Mesendoderm (in vitro differentiated cells): ENCODE measurements at regions not wholly inside any gene's neighbourhood (a gene's known extent, or its start where the extent isn't known, plus 50 kb on each side); places are given as distances from the start of the nearest gene placed in this dataset.
"Not testable (repeated sequence)": the region's sequence is repeated elsewhere in the genome, so short reads cannot be mapped to it uniquely, and the experiment has no call there.

Experiments
- DNase-seq: peaks from one replicate; pipeline ENCODE4 v3.0.0; 2013
- H2AK5ac ChIP-seq: 2 replicates; pipeline ENCODE4 v1.6.1; 2013; ENCODE audit warnings: low read length, inconsistent platforms
- H2BK120ac ChIP-seq: 2 replicates; pipeline ENCODE4 v1.6.1; 2013; ENCODE audit warnings: low read depth, mild to moderate bottlenecking, low read length, moderate library complexity, mixed read lengths
- H2BK15ac ChIP-seq: replicated peaks from 2 replicates; pipeline ENCODE4 v1.6.1; 2013; ENCODE audit warnings: low read depth, mild to moderate bottlenecking, moderate library complexity
- H2BK5ac ChIP-seq: 2 replicates; pipeline ENCODE4 v1.6.1; 2013; ENCODE audit warnings: low read length, inconsistent platforms
- H3K18ac ChIP-seq: 2 replicates; pipeline ENCODE4 v1.6.1; 2013; ENCODE audit warnings: mild to moderate bottlenecking, low read length, mixed read lengths
- H3K23ac ChIP-seq: one replicate; pipeline ENCODE4 v1.6.1; 2013; ENCODE audit warnings: low read length
- H3K27ac ChIP-seq: 2 replicates; pipeline ENCODE4 v1.5.1; 2013; ENCODE audit warnings: low read depth, mild to moderate bottlenecking, inconsistent platforms, low read length, moderate library complexity
- H3K27me3 ChIP-seq: 2 replicates; pipeline ENCODE4 v1.6.1; 2013; ENCODE audit warnings: low read length, control low read depth, mild to moderate bottlenecking, inconsistent platforms; ENCODE audit not compliant: insufficient read depth, poor library complexity
- H3K36me3 ChIP-seq: 2 replicates; pipeline ENCODE4 v1.6.1; 2013; ENCODE audit warnings: low read length, inconsistent platforms; ENCODE audit not compliant: control insufficient read depth, insufficient read depth
- H3K4ac ChIP-seq: one replicate; pipeline ENCODE4 v1.6.1; 2013; ENCODE audit warnings: low read depth, mild to moderate bottlenecking, low read length, moderate library complexity
- H3K4me1 ChIP-seq: 2 replicates; pipeline ENCODE4 v1.6.1; 2013; ENCODE audit warnings: low read depth, low read length, inconsistent platforms; ENCODE audit not compliant: control insufficient read depth
- H3K4me2 ChIP-seq: 2 replicates; pipeline ENCODE4 v1.6.1; 2013; ENCODE audit warnings: low read length
- H3K4me3 ChIP-seq: 2 replicates; pipeline ENCODE4 v1.5.1; 2013; ENCODE audit warnings: mild to moderate bottlenecking, low read length
- H3K56ac ChIP-seq: one replicate; pipeline ENCODE4 v1.6.1; 2013; ENCODE audit warnings: low read length
- H3K79me1 ChIP-seq: 2 replicates; pipeline ENCODE4 v1.6.1; 2013; ENCODE audit warnings: low read length, inconsistent platforms
- H3K79me2 ChIP-seq: 2 replicates; pipeline ENCODE4 v1.6.1; 2013; ENCODE audit warnings: mild to moderate bottlenecking, low read length; ENCODE audit not compliant: control insufficient read depth, insufficient read depth
- H3K9ac ChIP-seq: 2 replicates; pipeline ENCODE4 v1.6.1; 2013; ENCODE audit warnings: low read length, inconsistent platforms
- H4K5ac ChIP-seq: one replicate; pipeline ENCODE4 v1.6.1; 2013; ENCODE audit warnings: low read length
- H4K8ac ChIP-seq: one replicate; pipeline ENCODE4 v1.6.1; 2013; ENCODE audit warnings: low read depth, mild to moderate bottlenecking, control low read depth, low read length, moderate library complexity
- WGBS: extraction: QIAGEN DNeasy Blood & Tissue Kit; methylation state at CpG from one replicate; pipeline ENCODE4 v1.1.7; 2013; ENCODE audit warnings: low lambda C conversion rate, missing lambda C conversion rate; ENCODE audit not compliant: insufficient coverage; ENCODE audit errors: extremely low coverage; 5-methylcytosine and 5-hydroxymethylcytosine counted together

DNA sequence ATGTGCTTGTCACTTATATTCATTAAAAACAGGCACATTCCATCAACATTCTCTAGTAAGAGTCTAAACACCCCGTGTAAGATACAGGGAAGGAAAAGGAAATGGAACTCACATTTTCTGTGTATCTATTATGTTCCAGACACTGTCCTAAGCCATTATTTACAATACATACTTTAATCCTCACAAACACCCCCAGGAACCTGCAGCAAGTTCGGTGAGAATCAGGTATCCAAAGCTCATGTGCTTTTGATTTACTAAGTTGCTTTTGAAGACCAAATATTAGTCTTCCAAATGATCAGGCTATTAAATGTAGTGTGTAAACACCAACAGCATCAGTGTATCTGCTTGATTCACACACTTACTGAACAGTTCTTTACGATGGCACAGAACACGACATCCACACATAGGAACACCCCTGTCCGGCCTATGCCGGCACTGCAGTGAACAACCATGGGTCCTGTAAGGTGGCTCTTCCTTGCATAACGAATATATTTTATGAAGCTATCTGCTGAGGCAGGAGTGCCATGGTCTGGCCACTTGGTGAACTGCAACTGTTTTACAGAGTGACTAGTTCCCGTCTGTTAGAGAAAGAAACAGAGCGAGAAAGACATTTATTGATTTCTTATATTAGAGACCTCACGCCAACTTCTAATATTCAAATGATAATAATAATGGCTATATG is 64.5 kb upstream of the FAM25C start:
- not testable (repeated sequence) for H4K5ac ChIP-seq, H3K4me2 ChIP-seq, H3K18ac ChIP-seq, H3K79me2 ChIP-seq, H3K36me3 ChIP-seq, H4K8ac ChIP-seq, H3K23ac ChIP-seq, H3K56ac ChIP-seq, H3K9ac ChIP-seq, H2AK5ac ChIP-seq, H2BK15ac ChIP-seq, H3K27me3 ChIP-seq, H3K79me1 ChIP-seq, H3K4me3 ChIP-seq, H3K4me1 ChIP-seq, H3K27ac ChIP-seq, H2BK5ac ChIP-seq, H2BK120ac ChIP-seq, DNase-seq, H3K4ac ChIP-seq
- WGBS, result no CpG with 5 or more reads among the region's 10 CpGs

DNA sequence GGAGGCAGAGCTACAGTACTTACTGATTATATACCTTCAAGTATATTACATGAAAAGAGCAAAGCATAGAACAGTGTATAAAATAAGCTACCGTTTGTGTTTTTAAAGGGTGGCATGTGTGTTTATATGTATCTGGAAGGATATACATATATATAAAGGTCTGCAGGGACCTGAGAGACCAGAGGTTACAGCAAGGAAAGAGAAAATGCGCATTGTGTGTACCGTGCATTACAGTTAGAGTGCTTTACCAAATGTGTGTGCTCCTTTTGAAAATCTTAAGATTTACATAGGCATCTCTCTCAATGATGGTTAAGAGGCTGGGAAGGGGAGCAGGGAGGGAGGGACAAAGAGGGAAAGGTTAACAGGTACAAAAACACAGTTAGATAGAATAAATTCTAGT is 55.8 kb upstream of the FAM25C start:
- H3K4me1 ChIP-seq, H3K4me3 ChIP-seq, H2BK120ac ChIP-seq, H2BK5ac ChIP-seq, H2AK5ac ChIP-seq, H3K18ac ChIP-seq, H3K4me2 ChIP-seq, H4K5ac ChIP-seq, H3K27ac ChIP-seq, H4K8ac ChIP-seq, DNase-seq, H3K4ac ChIP-seq, H2BK15ac ChIP-seq, H3K27me3 ChIP-seq, H3K79me1 ChIP-seq, H3K56ac ChIP-seq, H3K79me2 ChIP-seq, H3K36me3 ChIP-seq, H3K23ac ChIP-seq, H3K9ac ChIP-seq: not testable (repeated sequence)
- WGBS, result no CpG with 5 or more reads among the region's 3 CpGs
